ENCODE measurements at regions not wholly inside any gene's neighbourhood (a gene's known extent, or its start where the extent isn't known, plus 50 kb on each side); places are given as distances from the start of the nearest gene placed in this dataset.
"Not testable (repeated sequence)": the region's sequence is repeated elsewhere in the genome, so short reads cannot be mapped to it uniquely, and the experiment has no call there.

DNA sequence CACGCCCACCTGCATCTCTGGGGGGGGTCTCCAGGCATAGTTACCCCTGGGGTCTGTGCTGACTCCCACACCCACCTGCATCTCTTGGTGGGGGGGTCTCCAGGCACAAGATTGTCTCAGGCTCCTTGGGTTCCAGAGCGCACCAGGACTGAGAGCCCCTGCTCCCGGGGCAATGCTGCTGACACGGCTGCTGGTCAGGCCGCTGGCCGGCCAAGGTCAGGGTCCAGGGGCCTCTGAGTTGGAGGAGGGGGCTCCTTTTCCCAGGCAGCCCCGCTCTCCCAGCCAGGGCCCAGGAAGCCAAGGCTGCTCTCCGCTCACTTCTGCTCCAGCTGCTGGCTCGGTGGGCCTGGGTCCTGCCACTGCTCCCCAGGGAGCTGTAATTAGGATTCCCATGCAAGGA, 77.3 kb upstream of the SFSWAP start:
- TF ChIP-seq, protein P1, sequence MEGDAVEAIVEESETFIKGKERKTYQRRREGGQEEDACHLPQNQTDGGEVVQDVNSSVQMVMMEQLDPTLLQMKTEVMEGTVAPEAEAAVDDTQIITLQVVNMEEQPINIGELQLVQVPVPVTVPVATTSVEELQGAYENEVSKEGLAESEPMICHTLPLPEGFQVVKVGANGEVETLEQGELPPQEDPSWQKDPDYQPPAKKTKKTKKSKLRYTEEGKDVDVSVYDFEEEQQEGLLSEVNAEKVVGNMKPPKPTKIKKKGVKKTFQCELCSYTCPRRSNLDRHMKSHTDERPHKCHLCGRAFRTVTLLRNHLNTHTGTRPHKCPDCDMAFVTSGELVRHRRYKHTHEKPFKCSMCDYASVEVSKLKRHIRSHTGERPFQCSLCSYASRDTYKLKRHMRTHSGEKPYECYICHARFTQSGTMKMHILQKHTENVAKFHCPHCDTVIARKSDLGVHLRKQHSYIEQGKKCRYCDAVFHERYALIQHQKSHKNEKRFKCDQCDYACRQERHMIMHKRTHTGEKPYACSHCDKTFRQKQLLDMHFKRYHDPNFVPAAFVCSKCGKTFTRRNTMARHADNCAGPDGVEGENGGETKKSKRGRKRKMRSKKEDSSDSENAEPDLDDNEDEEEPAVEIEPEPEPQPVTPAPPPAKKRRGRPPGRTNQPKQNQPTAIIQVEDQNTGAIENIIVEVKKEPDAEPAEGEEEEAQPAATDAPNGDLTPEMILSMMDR (IDR thresholded peaks at IDR 0.05) = not testable (repeated sequence)
- TF ChIP-seq POLR2A (IDR thresholded peaks at IDR 0.05) = not testable (repeated sequence)

Data from adrenal gland (tissue), 5 donors.